Activated CD4-positive, alpha-beta T cell treated with anti-CD3 and anti-CD28 coated beads for 48 hours (primary cell): ENCODE measurements at regions not wholly inside any gene's neighbourhood (a gene's known extent, or its start where the extent isn't known, plus 50 kb on each side); places are given as distances from the start of the nearest gene placed in this dataset.
A peak's percentile ranks its signal among the peaks of the same experiment; 100 is the strongest.

Experiments used
- DNase-seq: peaks from one replicate; pipeline ENCODE4 v3.0.0-alpha.2; 2020

GRCh38 chr2:204184226-204184625 is 247.7 kb downstream of the ICOS start:
- DNase-seq: no peak

GRCh38 chr2:204187229-204188083 is 250.9 kb downstream of the ICOS start:
- no peak for DNase-seq

DNA sequence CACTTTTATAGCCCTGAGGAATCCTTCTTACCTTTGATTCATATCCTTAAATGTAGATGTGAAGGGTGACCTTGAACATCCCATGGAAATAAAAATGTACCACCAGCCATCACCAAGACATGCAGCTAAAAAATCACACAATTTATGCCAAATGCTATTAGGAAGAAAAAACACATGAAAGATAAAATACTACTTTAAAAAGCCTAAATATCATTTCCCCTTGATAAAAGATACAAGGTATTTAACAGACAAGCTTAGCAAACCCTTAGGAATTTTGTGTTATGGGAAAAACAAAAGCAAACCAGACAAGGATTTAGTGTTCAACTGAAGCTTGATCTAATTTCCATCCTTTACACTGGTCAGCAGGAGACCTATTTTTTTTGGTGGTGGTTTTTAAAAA is 255.0 kb downstream of the ICOS start:
- no peak for DNase-seq

DNA sequence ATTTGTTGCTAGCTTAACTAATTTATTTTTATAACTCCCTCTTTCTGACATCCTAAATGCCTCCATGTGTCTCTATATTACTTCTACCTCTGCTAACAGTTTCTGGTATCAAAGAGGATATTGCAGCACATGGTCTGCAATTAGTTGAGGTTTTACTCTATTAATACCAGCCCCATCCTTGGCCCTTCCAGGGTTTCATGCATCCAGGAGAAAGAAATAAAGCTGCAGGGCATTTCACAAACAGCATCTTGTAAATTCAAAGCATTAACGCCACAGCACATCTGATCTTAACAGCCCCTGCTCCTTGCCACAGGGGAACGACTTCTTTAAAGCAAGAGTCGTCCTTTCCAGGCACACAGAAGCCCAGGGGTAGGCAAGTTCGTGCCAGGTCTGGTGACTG is 258.9 kb downstream of the ICOS start:
- no peak for DNase-seq

GRCh38 chr2:204197336-204198005 is 260.9 kb downstream of the ICOS start:
- no peak for DNase-seq

DNA sequence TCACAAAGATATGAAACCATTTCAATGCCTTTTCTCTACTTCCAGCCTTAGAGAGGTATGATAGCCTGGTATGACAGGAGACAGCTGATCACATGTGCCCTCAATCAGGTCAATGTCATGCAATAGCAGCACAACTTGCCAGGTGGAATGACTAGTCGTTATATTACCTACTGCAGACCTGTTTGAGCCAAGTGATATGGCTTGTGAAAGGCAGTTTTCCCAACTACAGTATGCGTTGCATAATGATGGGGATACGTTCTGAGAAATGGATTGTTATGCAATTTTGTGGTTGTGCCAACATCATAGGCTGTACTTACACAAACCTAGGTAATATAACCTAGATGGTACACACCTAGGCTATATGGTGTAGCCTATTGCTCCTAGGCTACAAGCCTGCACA is 262.8 kb downstream of the ICOS start:
- no peak for DNase-seq

GRCh38 chr2:204201507-204201906 is 264.9 kb downstream of the ICOS start:
- no peak for DNase-seq

DNA sequence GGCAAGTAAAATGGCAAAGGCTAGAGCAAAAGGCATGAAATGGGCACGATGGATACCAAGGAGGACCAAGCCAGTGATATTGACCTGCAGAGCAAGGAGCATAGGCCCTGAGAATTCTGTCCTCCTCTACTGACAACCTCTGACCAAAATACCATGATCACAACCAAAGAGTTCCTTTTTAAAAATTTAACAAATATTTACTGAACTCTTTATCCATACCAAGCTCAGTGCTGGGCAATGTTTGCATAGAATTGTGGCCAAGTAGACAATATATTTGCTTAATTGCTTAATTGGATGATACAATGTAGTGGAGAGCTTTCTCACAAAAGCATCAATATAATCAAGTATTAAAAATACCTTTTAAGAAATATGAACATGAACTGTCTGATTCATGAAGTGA is 265.7 kb downstream of the ICOS start:
- DNase-seq: no peak

GRCh38 chr2:204203704-204204103 is 267.1 kb downstream of the ICOS start:
- no peak for DNase-seq

DNA sequence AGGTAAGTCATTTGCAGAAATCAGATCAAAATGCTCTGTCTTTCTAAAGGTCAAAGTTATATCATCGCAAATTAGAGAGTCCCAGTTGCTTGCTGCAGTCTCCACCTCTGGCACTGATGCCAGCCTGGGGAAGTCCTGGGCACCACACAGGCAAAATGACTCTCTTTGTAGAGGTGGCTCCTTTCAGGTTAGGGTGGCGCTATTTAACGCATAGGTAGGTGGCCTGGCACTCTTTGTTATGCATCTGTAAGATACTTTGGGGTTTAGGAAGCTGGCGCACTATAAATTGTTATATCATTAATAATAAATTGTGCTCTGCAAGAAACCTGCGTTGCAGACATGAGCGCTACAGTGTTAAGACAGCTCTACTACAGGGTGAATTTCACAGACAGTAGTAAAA is 268.5 kb downstream of the ICOS start:
- DNase-seq: no peak

DNA sequence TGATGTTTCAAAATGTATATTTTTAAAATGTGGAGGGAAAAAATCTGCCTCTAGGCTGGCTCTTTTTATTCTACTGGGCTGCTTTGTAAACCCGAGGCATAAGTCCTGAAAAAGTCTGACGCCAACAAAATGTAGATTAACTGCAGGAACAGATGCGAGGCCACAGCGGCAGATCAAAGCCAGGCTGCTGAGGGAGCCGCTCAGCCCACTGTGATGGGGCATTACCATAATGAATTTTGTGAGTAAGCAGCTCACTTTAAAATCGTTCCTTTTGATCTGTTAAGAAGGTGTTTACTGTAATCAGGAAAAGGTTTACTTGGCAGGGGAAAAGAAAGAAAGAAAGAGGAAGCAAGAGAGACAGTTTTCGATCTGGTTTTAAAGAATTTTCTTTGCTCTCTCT is 269.0 kb downstream of the ICOS start:
- peak; percentile 7 for DNase-seq

DNA sequence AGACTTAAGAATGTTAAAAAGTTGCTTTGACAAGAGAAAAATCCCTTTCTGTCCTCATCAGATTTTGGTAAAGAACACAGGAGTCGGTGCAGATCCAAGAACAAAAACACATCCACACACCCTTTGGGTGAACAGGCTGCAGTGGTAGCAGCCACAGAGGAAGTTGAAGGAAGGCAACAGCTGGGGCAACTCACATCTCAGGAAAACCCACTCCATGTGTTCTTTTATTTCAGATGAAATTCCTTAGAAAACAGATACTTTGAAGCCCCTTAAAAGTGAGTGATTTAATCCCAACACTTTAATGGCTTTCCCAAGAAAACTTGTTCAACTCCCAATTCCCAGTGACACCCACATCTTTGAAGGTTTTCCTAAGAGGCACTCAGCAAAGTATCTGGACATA is 271.3 kb downstream of the ICOS start:
- no peak for DNase-seq

DNA sequence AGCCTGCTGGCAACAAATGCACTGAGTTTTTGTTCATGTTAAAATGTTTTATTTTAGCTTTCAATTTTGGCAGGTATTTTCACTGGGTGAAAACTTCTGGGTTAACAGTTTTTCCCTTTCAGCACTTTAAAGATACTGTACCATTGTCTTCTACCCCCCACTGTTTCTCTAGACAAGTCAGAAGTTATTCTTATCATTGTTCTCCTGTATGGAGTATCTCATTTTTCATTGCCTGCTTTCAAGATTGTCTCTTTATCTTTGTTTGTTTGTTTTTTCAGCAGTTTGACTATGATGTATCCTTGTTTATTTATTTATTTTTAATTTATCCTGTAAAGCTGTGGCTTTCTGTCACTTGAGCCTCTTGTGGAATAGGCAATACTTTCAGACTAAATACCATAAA is 277.0 kb downstream of the ICOS start:
- DNase-seq: no peak

DNA sequence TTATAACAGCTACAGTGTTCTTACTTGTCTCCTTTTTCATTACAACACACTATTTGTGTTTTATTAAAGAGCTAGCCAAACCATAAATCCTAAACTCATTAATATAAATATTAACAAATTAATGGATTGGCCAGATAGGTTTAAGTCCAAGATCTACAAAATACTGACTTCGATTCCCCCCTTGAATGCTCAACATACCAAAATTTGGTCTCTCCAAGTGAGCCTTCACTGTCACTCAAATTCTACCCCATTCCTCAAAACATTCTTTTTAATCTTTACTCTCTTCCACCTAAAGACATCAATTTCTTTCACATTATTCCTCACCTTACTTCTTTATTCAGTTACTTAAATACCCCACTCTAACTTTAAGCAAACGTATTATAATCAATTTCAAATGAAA is 281.5 kb downstream of the ICOS start:
- DNase-seq: no peak

DNA sequence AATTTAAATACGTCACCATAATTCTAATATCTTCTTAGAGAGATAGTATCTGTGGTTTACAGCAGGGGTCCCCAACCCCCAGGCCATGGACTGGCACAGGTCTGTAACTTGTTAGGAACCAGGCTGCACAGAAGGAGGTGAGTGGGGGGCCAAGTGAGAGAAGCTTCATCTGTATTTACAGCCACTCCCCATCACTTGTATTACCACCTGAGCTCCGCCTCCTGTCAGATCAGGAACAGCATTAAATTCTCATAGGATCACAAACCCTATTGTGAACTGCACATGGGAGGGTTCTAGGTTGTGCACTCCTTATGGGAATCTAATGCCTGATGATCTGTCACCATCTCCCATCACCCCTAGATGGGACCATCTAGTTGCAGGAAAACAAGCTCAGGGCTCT is 282.6 kb downstream of the ICOS start:
- no peak for DNase-seq

- DNase-seq: no peak
Observed at GRCh38 chr2:204220896-204221295, 284.3 kb downstream of the ICOS start.

DNA sequence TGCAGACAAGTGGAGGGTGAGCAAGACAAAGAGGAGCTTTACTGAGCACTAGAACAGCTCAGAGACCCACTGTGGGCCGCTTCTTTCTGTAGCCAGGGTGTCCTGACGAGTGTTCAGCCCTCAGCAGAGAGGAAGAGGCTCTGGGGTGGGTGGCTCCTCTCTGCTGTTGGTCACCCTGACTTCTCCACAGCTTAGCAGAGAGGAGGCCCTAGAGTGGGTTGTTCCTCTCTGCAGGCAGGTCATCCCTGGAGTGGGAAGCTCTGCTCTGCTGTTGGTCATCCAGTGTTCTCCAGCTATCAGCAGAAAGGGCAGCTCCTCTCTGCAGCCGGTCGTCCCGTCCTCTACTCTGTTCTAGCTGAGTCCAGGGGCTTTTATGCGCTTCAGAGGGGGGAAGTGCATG is 286.5 kb downstream of the ICOS start:
- no peak for DNase-seq

GRCh38 chr2:204223544-204223943 is 287.0 kb downstream of the ICOS start:
- no peak for DNase-seq

GRCh38 chr2:204225671-204226073 is 289.1 kb downstream of the ICOS start:
- DNase-seq: no peak

DNA sequence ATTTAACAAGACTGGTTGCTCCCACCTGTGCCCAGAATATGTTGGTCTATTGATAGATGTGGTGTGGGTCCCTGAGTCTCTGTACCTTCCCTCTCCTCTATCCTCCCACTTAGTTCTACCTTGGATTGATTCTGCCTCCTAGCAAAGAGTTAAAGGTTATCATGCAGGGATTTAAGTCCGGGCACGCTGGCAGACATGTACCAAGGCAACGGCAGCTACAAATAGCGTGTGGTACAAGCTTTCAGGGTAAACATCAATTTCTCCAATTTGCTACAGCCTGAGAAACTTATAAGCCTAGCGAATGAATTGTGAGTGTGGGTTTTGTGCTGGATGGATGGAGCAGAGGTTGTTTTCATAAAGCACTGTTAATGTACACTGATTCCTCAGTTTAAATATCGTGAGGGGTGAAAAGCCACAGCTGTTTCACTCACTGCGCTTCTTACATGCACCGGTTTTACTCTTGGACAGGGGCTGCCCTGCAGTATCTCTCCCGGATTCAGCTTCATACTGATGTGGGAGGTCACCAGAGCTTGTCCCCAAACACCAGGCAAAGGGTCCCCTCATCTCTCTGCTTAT is 289.8 kb downstream of the ICOS start:
- DNase-seq: no peak

DNA sequence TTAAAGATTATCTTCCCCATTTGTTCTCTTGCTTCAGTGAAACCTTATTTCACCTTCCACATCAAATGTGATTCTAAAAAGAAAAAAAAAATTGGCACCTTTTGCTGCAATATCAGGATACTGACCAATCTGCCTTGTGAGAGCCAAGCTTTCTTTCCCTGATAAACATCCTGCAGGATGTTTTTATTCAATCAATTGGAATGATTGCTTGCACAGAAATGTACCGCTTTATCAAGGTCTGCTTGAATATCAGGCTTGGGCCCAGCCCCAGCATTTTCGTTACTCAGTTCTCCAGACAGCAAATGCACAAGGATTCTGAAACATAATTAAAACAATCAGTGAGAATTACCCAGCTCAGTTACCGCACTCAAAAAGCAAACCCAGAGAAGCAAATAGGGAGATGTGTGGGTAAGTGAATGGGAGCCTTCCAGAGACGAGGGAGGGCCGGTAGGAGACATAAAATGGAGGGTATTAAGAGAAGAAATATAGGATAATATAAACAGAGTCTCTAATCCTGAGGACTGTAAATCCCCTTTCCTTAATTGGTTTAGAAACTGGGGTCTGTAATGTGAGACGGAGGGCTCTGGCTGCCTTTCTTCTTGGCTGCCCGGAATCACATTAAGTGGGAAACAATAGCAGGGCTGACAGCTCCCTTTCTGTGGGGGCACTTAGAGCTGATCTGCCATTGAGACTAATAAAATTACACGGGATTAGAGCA is 291.8 kb downstream of the ICOS start:
- no peak for DNase-seq

DNA sequence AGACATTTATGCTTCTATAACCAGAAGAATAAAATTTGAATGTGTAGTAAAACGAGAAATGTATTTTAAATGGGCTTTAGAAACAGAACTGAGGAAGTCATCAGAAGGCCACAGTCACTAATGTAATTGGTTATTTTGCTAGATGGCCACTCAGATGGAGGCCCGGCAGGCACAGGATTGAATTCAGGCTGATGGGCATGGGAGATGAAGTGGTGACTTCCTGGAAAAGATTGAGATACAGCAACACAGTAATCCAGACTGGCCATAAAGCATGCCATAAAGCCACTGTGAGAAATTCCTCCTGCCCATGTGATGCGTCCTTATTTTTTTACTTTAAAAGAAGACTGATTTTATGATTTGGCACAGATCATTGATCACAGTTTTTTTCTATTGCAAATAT is 297.7 kb downstream of the ICOS start:
- DNase-seq: no peak

DNA sequence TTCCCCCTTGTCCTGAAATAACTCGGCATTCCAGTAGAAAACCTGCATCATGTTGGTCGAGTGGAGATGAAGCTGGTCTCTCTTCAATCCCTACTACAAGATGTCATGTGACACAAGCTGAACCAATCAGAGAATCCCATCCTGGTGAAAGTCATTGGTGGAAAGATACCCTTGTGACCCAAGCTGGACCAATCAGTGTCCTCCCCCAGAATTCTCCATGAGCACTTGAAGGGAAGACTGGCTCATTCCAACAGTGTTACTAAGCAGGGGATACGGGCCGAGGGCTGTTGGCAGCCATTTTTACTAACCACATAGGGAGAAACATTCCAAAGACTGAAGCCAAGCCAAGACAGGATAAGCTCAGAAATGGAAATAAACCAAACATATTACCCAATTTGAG is 298.3 kb downstream of the ICOS start:
- no peak for DNase-seq

DNA sequence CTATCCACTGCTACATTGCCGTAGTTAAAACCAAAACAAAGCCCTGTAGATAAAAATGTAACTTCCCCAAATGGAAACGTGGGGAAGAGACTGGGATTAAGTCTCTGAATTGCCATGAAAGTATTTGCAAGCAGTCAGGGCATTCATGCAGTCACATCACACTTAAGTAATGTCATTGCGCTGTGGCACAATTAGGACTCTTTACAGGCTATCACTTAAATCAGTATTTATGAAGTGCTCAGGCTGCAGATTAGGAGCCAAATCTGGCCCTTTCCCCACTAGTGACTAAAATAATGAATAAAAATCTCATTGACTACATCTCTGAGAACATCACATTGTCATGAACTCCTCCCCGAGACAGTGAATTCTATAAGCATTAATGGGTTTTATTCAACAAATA is 300.9 kb downstream of the ICOS start:
- no peak for DNase-seq
